ENCODE measurements at regions not wholly inside any gene's neighbourhood (a gene's known extent, or its start where the extent isn't known, plus 50 kb on each side); places are given as distances from the start of the nearest gene placed in this dataset.

DNA sequence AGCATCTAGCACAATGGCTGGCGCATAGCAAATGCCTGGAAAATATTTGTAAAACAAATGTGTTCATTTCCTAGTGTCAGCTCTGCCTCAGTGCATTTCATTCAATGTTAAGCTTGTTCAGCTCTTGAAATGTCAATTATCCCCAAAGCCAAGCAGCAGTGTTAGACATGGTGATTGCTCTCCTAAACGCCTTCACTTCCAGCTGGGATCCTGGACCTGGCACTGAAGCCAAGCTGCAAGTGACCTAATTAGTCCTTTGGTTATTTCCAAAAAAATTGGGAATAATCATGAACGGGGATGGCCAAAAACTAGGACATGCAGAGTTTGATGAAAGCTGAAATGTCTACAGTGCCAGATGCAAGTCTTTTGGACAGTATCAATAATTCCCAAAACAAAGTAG lies 54.9 kb upstream of the MDGA2 start:
- no peak overlapping the region for H3K27ac ChIP-seq (ENCODE audit: low read depth, low read length)
- no peak overlapping the region for H3K4me2 ChIP-seq (ENCODE audit: low read length)
- H3K79me2 ChIP-seq (ENCODE audit: control insufficient read depth, low read length) = no peaks in the 10 kb centered on the region
- H3K4me3 ChIP-seq (ENCODE audit: low read length) = no peak overlapping the region
- TF ChIP-seq, protein P1, sequence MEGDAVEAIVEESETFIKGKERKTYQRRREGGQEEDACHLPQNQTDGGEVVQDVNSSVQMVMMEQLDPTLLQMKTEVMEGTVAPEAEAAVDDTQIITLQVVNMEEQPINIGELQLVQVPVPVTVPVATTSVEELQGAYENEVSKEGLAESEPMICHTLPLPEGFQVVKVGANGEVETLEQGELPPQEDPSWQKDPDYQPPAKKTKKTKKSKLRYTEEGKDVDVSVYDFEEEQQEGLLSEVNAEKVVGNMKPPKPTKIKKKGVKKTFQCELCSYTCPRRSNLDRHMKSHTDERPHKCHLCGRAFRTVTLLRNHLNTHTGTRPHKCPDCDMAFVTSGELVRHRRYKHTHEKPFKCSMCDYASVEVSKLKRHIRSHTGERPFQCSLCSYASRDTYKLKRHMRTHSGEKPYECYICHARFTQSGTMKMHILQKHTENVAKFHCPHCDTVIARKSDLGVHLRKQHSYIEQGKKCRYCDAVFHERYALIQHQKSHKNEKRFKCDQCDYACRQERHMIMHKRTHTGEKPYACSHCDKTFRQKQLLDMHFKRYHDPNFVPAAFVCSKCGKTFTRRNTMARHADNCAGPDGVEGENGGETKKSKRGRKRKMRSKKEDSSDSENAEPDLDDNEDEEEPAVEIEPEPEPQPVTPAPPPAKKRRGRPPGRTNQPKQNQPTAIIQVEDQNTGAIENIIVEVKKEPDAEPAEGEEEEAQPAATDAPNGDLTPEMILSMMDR (IDR thresholded peaks at IDR 0.05; ENCODE audit: low read depth, low read length, poor library complexity, severe bottlenecking) = no peak
- TF ChIP-seq EZH2phosphoT487 (IDR thresholded peaks at IDR 0.05; ENCODE audit: borderline replicate concordance, low read length) = no peak
- H3K9me3 ChIP-seq (ENCODE audit: control insufficient read depth, insufficient read depth, low read length) = no peaks in the 10 kb centered on the region
- no peaks in the 10 kb centered on the region for H4K20me1 ChIP-seq (ENCODE audit: control insufficient read depth, insufficient read depth, low read depth, low read length)
- no peaks in the 10 kb centered on the region for H3K9me2 ChIP-seq (replicated peaks; ENCODE audit: control insufficient read depth, low read length)
- no peaks in the 10 kb centered on the region for H3K36me3 ChIP-seq (ENCODE audit: control insufficient read depth, low read length)
- no peaks in the 10 kb centered on the region for H3K27me3 ChIP-seq (ENCODE audit: control insufficient read depth, low read length)
- no peaks in the 10 kb centered on the region for H3K4me1 ChIP-seq (ENCODE audit: control insufficient read depth, low read length)
- no peaks in the 10 kb centered on the region for H3F3A ChIP-seq (ENCODE audit: control insufficient read depth, insufficient read depth)
